ENCODE measurements at regions not wholly inside any gene's neighbourhood (a gene's known extent, or its start where the extent isn't known, plus 50 kb on each side); places are given as distances from the start of the nearest gene placed in this dataset.
"Not testable (repeated sequence)": the region's sequence is repeated elsewhere in the genome, so short reads cannot be mapped to it uniquely, and the experiment has no call there.

GRCh38 chr11:22522225-22522624, 103.4 kb downstream of the FANCF start:
- no peaks in the 10 kb centered on the region for H3K4me1 Mint-ChIP-seq
- DNase-seq (no peak), ATAC-seq (replicated peaks in 1 of 4) (no peak)
- H3K9me3 Mint-ChIP-seq: no peaks in the 10 kb centered on the region
- POLR2A ChIA-PET: no interaction called here
- Histone ChIP-seq H3K27me3 (replicated peaks in 1 of 2; ENCODE audit: control insufficient read depth in 2 of 2, extremely low read depth in 1 of 2, insufficient read depth in 2 of 2, low read length in 1 of 2) (no peaks in the 10 kb centered on the region), H3K36me3 (ENCODE audit: control insufficient read depth in 2 of 2, extremely low read depth in 1 of 2, insufficient read depth in 1 of 2, low read length in 1 of 2) (no peaks in the 10 kb centered on the region), H3K27ac (ENCODE audit: low read length) (no peak overlapping the region), H3K9me3 (no peaks in the 10 kb centered on the region), H3K4me3 (ENCODE audit: control insufficient read depth in 1 of 2, extremely low read depth in 1 of 2, low read length in 1 of 2) (no peak overlapping the region), H3K4me1 (ENCODE audit: control insufficient read depth in 1 of 2, extremely low read depth in 1 of 2, insufficient read depth in 2 of 2, low read length in 2 of 2) (no peaks in the 10 kb centered on the region)
- WGBS (ENCODE audit: insufficient coverage): no CpG with 5 or more reads among the region's 2 CpGs
- no peak overlapping the region for H3K27ac Mint-ChIP-seq
- no peaks in the 10 kb centered on the region for H3K36me3 Mint-ChIP-seq
- CTCF ChIA-PET: interaction anchor here in 1 of 2 donors (0.5 kb wide), 1 partner anchor 207 kb away, joined by 3 read pairs; no protein-coding TSS in a partner anchor
- H3K4me3 Mint-ChIP-seq: no peak overlapping the region
- no peaks in the 10 kb centered on the region for H3K27me3 Mint-ChIP-seq

- Mint-ChIP-seq H3K27ac (no peak overlapping the region), H3K4me1 (no peaks in the 10 kb centered on the region), H3K36me3 (no peaks in the 10 kb centered on the region), H3K4me3 (no peak overlapping the region), H3K27me3 (no peaks in the 10 kb centered on the region), H3K9me3 (no peaks in the 10 kb centered on the region)
- H3K27me3 ChIP-seq (replicated peaks in 1 of 2; ENCODE audit: control insufficient read depth in 2 of 2, extremely low read depth in 1 of 2, insufficient read depth in 2 of 2, low read length in 1 of 2): no peaks in the 10 kb centered on the region
- no peak for DNase-seq
- CTCF ChIA-PET: no interaction called here
- H3K4me1 ChIP-seq (ENCODE audit: control insufficient read depth in 1 of 2, extremely low read depth in 1 of 2, insufficient read depth in 2 of 2, low read length in 2 of 2): no peaks in the 10 kb centered on the region
- ATAC-seq (replicated peaks in 1 of 4): no peak
- no peaks in the 10 kb centered on the region for H3K9me3 ChIP-seq
- POLR2A ChIA-PET: no interaction called here
- no peak overlapping the region for H3K4me3 ChIP-seq (ENCODE audit: control insufficient read depth in 1 of 2, extremely low read depth in 1 of 2, low read length in 1 of 2)
- 59% methylated on average over 2 of the region's 2 CpGs for WGBS (ENCODE audit: insufficient coverage)
- no peak overlapping the region for H3K27ac ChIP-seq (ENCODE audit: low read length)
- no peaks in the 10 kb centered on the region for H3K36me3 ChIP-seq (ENCODE audit: control insufficient read depth in 2 of 2, extremely low read depth in 1 of 2, insufficient read depth in 1 of 2, low read length in 1 of 2)
These were observed 104.4 kb downstream of the FANCF start for GRCh38 chr11:22521226-22521625.

GRCh38 chr11:22520521-22520920, 105.1 kb downstream of the FANCF start:
- CTCF ChIA-PET: no interaction called here
- H3K4me1 Mint-ChIP-seq: no peaks in the 10 kb centered on the region
- H3K27me3 Mint-ChIP-seq: peaks cover 0 to 3% of the 10 kb centered on the region in 2 donors
- H3K4me3 Mint-ChIP-seq: no peak overlapping the region
- no peak for DNase-seq
- Histone ChIP-seq H3K4me1 (ENCODE audit: control insufficient read depth in 1 of 2, extremely low read depth in 1 of 2, insufficient read depth in 2 of 2, low read length in 2 of 2) (no peaks in the 10 kb centered on the region), H3K27ac (ENCODE audit: low read length) (no peak overlapping the region), H3K9me3 (no peaks in the 10 kb centered on the region), H3K27me3 (replicated peaks in 1 of 2; ENCODE audit: control insufficient read depth in 2 of 2, extremely low read depth in 1 of 2, insufficient read depth in 2 of 2, low read length in 1 of 2) (no peaks in the 10 kb centered on the region), H3K4me3 (ENCODE audit: control insufficient read depth in 1 of 2, extremely low read depth in 1 of 2, low read length in 1 of 2) (no peak overlapping the region), H3K36me3 (ENCODE audit: control insufficient read depth in 2 of 2, extremely low read depth in 1 of 2, insufficient read depth in 1 of 2, low read length in 1 of 2) (no peaks in the 10 kb centered on the region)
- no peak overlapping the region for H3K27ac Mint-ChIP-seq
- no peaks in the 10 kb centered on the region for H3K9me3 Mint-ChIP-seq
- no peak for ATAC-seq (replicated peaks in 1 of 4)
- H3K36me3 Mint-ChIP-seq: no peaks in the 10 kb centered on the region
- POLR2A ChIA-PET: no interaction called here

DNA sequence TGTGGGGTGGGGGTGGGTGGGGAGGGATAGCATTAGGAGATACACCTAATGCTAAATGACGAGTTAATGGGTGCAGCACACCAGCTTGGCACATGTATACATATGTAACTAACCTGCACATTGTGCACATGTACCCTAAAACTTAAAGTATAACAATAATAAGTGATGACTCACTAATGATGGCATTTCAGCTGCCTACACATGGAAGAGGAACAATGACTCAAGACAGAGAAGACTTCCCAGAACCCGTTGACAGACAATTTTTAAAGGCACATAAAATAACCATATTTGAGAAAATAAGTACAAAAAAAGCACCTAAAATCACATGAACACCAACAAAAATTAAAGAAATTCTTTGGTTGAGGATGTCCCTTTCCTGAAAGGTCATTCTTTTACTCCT, 107.3 kb downstream of the FANCF start:
- H3K9me3 Mint-ChIP-seq; H3K36me3 ChIP-seq (ENCODE audit: control insufficient read depth in 2 of 2, extremely low read depth in 1 of 2, insufficient read depth in 1 of 2, low read length in 1 of 2); H3K4me3 Mint-ChIP-seq; H3K27ac Mint-ChIP-seq; H3K4me3 ChIP-seq (ENCODE audit: control insufficient read depth in 1 of 2, extremely low read depth in 1 of 2, low read length in 1 of 2); H3K4me1 Mint-ChIP-seq; H3K36me3 Mint-ChIP-seq; ATAC-seq (replicated peaks in 1 of 4); H3K27me3 Mint-ChIP-seq; H3K27ac ChIP-seq (ENCODE audit: low read length); H3K9me3 ChIP-seq; CTCF ChIA-PET; H3K4me1 ChIP-seq (ENCODE audit: control insufficient read depth in 1 of 2, extremely low read depth in 1 of 2, insufficient read depth in 2 of 2, low read length in 2 of 2); DNase-seq; H3K27me3 ChIP-seq (replicated peaks in 1 of 2; ENCODE audit: control insufficient read depth in 2 of 2, extremely low read depth in 1 of 2, insufficient read depth in 2 of 2, low read length in 1 of 2); POLR2A ChIA-PET: not testable (repeated sequence)
- no CpG with 5 or more reads among the region's 2 CpGs for WGBS (ENCODE audit: insufficient coverage)

DNA sequence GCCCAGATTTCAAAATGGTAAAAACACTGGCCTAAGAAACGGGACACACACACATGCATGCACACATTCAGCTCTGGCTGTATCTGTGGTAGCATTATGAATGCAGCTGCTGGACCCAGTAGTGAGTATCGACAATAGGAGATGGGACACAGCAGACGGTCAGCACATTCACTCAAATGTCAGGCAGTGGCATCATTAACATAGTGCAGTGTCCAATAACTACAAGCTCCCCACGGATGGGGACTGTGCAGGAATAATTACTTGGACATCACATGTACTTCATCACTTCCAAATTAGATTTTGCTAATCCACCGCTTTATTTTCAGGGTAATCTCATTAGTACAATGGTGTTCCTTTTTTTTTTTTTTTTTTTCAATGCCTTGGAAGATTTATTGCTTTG, 109.5 kb downstream of the FANCF start:
- Histone ChIP-seq H3K27ac (ENCODE audit: low read length) (no peak overlapping the region), H3K36me3 (ENCODE audit: control insufficient read depth in 2 of 2, extremely low read depth in 1 of 2, insufficient read depth in 1 of 2, low read length in 1 of 2) (no peaks in the 10 kb centered on the region), H3K27me3 (replicated peaks in 1 of 2; ENCODE audit: control insufficient read depth in 2 of 2, extremely low read depth in 1 of 2, insufficient read depth in 2 of 2, low read length in 1 of 2) (no peaks in the 10 kb centered on the region), H3K4me3 (ENCODE audit: control insufficient read depth in 1 of 2, extremely low read depth in 1 of 2, low read length in 1 of 2) (no peak overlapping the region), H3K4me1 (ENCODE audit: control insufficient read depth in 1 of 2, extremely low read depth in 1 of 2, insufficient read depth in 2 of 2, low read length in 2 of 2) (no peaks in the 10 kb centered on the region), H3K9me3 (no peaks in the 10 kb centered on the region)
- no peak for DNase-seq
- ATAC-seq (replicated peaks in 1 of 4): no peak
- Mint-ChIP-seq H3K36me3 (no peaks in the 10 kb centered on the region), H3K4me3 (no peak overlapping the region), H3K27ac (no peak overlapping the region), H3K9me3 (no peaks in the 10 kb centered on the region), H3K27me3 (peaks cover 5 to 10% of the 10 kb centered on the region in 2 donors), H3K4me1 (no peaks in the 10 kb centered on the region)
- POLR2A ChIA-PET: no interaction called here
- 67% methylated on average over 1 of the region's 5 CpGs for WGBS (ENCODE audit: insufficient coverage)
- CTCF ChIA-PET: interaction anchor here in 1 of 2 donors (0.6 kb wide), 1 partner anchor 76 kb away, joined by 3 read pairs; no protein-coding TSS in a partner anchor

DNA sequence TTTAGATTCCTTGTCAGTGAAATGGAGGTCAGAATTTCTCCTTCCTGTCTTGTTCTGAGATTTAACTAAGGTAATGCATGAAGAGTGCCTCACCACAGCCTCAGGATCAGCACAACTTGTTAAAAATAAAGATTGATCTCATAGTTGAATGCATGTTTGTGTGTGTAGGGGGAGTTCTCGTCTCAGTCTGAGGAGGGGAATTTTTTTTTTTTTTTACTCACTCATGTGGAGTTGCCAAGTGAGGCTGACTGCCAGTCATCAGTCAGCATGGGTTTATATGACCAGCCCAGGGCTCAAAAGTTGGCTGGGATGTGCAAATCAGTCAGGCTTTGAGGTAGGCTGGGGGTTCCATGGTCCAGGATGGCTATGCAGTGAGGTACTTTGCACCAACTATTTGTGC, 113.2 kb downstream of the FANCF start:
- CTCF ChIA-PET: no interaction called here
- no peak for ATAC-seq (replicated peaks in 1 of 4)
- H3K9me3 Mint-ChIP-seq: no peaks in the 10 kb centered on the region

GRCh38 chr11:22510741-22511140, 114.9 kb downstream of the FANCF start:
- H3K4me1 ChIP-seq (ENCODE audit: control insufficient read depth in 1 of 2, extremely low read depth in 1 of 2, insufficient read depth in 2 of 2, low read length in 2 of 2): no peaks in the 10 kb centered on the region
- Mint-ChIP-seq H3K9me3 (no peaks in the 10 kb centered on the region), H3K27me3 (peaks cover 4 to 16% of the 10 kb centered on the region in 2 donors), H3K27ac (no peak overlapping the region), H3K36me3 (no peaks in the 10 kb centered on the region), H3K4me1 (no peaks in the 10 kb centered on the region), H3K4me3 (no peak overlapping the region)
- H3K36me3 ChIP-seq (ENCODE audit: control insufficient read depth in 2 of 2, extremely low read depth in 1 of 2, insufficient read depth in 1 of 2, low read length in 1 of 2): no peaks in the 10 kb centered on the region
- WGBS (ENCODE audit: insufficient coverage): 60% methylated on average over 1 of the region's 2 CpGs
- ChIA-PET CTCF (no interaction called here), POLR2A (no interaction called here)
- ATAC-seq (replicated peaks in 1 of 4) (no peak), DNase-seq (no peak)
- H3K27me3 ChIP-seq (replicated peaks in 1 of 2; ENCODE audit: control insufficient read depth in 2 of 2, extremely low read depth in 1 of 2, insufficient read depth in 2 of 2, low read length in 1 of 2): no peaks in the 10 kb centered on the region
- no peaks in the 10 kb centered on the region for H3K9me3 ChIP-seq
- H3K4me3 ChIP-seq (ENCODE audit: control insufficient read depth in 1 of 2, extremely low read depth in 1 of 2, low read length in 1 of 2): no peak overlapping the region
- no peak overlapping the region for H3K27ac ChIP-seq (ENCODE audit: low read length)

More for the DNA sequence above, 113.2 kb downstream of the FANCF start:
- Histone ChIP-seq H3K4me1 (ENCODE audit: control insufficient read depth in 1 of 2, extremely low read depth in 1 of 2, insufficient read depth in 2 of 2, low read length in 2 of 2) (no peaks in the 10 kb centered on the region), H3K27ac (ENCODE audit: low read length) (no peak overlapping the region), H3K27me3 (replicated peaks in 1 of 2; ENCODE audit: control insufficient read depth in 2 of 2, extremely low read depth in 1 of 2, insufficient read depth in 2 of 2, low read length in 1 of 2) (no peaks in the 10 kb centered on the region), H3K4me3 (ENCODE audit: control insufficient read depth in 1 of 2, extremely low read depth in 1 of 2, low read length in 1 of 2) (no peak overlapping the region), H3K36me3 (ENCODE audit: control insufficient read depth in 2 of 2, extremely low read depth in 1 of 2, insufficient read depth in 1 of 2, low read length in 1 of 2) (no peaks in the 10 kb centered on the region), H3K9me3 (no peaks in the 10 kb centered on the region)
- WGBS (ENCODE audit: insufficient coverage): no CpG with 5 or more reads among the region's 1 CpG
- Mint-ChIP-seq H3K4me1 (no peaks in the 10 kb centered on the region), H3K27ac (no peak overlapping the region), H3K27me3 (peaks cover 7 to 16% of the 10 kb centered on the region in 2 donors), H3K36me3 (no peaks in the 10 kb centered on the region), H3K4me3 (no peak overlapping the region)
- POLR2A ChIA-PET: no interaction called here
- no peak for DNase-seq

Data from T-cell (primary cell).